ENCODE measurements at regions not wholly inside any gene's neighbourhood (a gene's known extent, or its start where the extent isn't known, plus 50 kb on each side); places are given as distances from the start of the nearest gene placed in this dataset.

GRCh38 chr3:110711130-110711832 lies 360.3 kb upstream of the NECTIN3 start:
- DNase-seq: no peak

- no peak for DNase-seq
Observed at GRCh38 chr3:110711851-110712516, 359.6 kb upstream of the NECTIN3 start.

- no peak for DNase-seq
Observed at GRCh38 chr3:110727056-110727455, 344.6 kb upstream of the NECTIN3 start.

GRCh38 chr3:110731148-110731547 lies 340.5 kb upstream of the NECTIN3 start:
- DNase-seq: no peak

- DNase-seq: no peak
Observed at GRCh38 chr3:110732420-110732819, 339.2 kb upstream of the NECTIN3 start.

- DNase-seq: no peak
Observed at GRCh38 chr3:110733045-110733444, 338.6 kb upstream of the NECTIN3 start.

- DNase-seq: no peak
Observed at GRCh38 chr3:110734524-110734923, 337.1 kb upstream of the NECTIN3 start.

- no peak for DNase-seq
Observed at GRCh38 chr3:110736332-110736731, 335.3 kb upstream of the NECTIN3 start.

- no peak for DNase-seq
Observed at GRCh38 chr3:110738531-110738930, 333.1 kb upstream of the NECTIN3 start.

GRCh38 chr3:110741891-110742290 lies 329.7 kb upstream of the NECTIN3 start:
- no peak for DNase-seq

GRCh38 chr3:110743202-110743601 lies 328.4 kb upstream of the NECTIN3 start:
- no peak for DNase-seq

GRCh38 chr3:110743984-110744383 lies 327.6 kb upstream of the NECTIN3 start:
- DNase-seq: no peak

GRCh38 chr3:110744723-110745122 lies 326.9 kb upstream of the NECTIN3 start:
- no peak for DNase-seq

- DNase-seq: no peak
Observed at GRCh38 chr3:110749006-110749405, 322.6 kb upstream of the NECTIN3 start.

GRCh38 chr3:110750201-110750600 lies 321.4 kb upstream of the NECTIN3 start:
- DNase-seq: no peak

GRCh38 chr3:110752307-110752706 lies 319.3 kb upstream of the NECTIN3 start:
- no peak for DNase-seq

GRCh38 chr3:110753516-110753915 lies 318.1 kb upstream of the NECTIN3 start:
- DNase-seq: no peak

GRCh38 chr3:110754212-110754916 lies 317.3 kb upstream of the NECTIN3 start:
- DNase-seq: no peak

GRCh38 chr3:110755345-110755744 lies 316.3 kb upstream of the NECTIN3 start:
- DNase-seq: no peak

GRCh38 chr3:110756705-110757104 lies 314.9 kb upstream of the NECTIN3 start:
- no peak for DNase-seq

GRCh38 chr3:110758208-110758607 lies 313.4 kb upstream of the NECTIN3 start:
- no peak for DNase-seq

- no peak for DNase-seq
Observed at GRCh38 chr3:110767156-110767555, 304.5 kb upstream of the NECTIN3 start.

- DNase-seq: no peak
Observed at GRCh38 chr3:110767838-110768237, 303.8 kb upstream of the NECTIN3 start.

GRCh38 chr3:110773413-110773954 lies 298.1 kb upstream of the NECTIN3 start:
- no peak for DNase-seq
